ENCODE measurements at regions not wholly inside any gene's neighbourhood (a gene's known extent, or its start where the extent isn't known, plus 50 kb on each side); places are given as distances from the start of the nearest gene placed in this dataset.

- H3K27me3 ChIP-seq (ENCODE audit: control insufficient read depth in 4 of 4, insufficient read depth in 4 of 4, low read length in 3 of 4): peaks cover 0 to 3% (median 2%) of the 10 kb centered on the region in 4 donors
- no peak overlapping the region for H3K4me3 ChIP-seq (ENCODE audit: low read depth in 1 of 3, low read length in 3 of 3)
- no peak for DNase-seq (ENCODE audit: low spot score)
- TF ChIP-seq, protein P1, sequence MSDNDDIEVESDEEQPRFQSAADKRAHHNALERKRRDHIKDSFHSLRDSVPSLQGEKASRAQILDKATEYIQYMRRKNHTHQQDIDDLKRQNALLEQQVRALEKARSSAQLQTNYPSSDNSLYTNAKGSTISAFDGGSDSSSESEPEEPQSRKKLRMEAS (IDR thresholded peaks at IDR 0.05): no peak
- no peaks in the 10 kb centered on the region for H3K9me3 ChIP-seq (ENCODE audit: control insufficient read depth in 4 of 4, low read length in 3 of 4)
- no peaks in the 10 kb centered on the region for H3K4me1 ChIP-seq (ENCODE audit: control insufficient read depth in 4 of 4, insufficient read depth in 4 of 4, low read length in 3 of 4)
- WGBS: 71% methylated on average over 8 of the region's 8 CpGs
- H3K9ac ChIP-seq (ENCODE audit: low read depth in 1 of 2, low read length in 2 of 2): no peak overlapping the region
- no peak overlapping the region for H3K27ac ChIP-seq (ENCODE audit: low read depth in 1 of 2, low read length in 2 of 2)
- no peaks in the 10 kb centered on the region for H3K36me3 ChIP-seq (ENCODE audit: control insufficient read depth in 4 of 4, insufficient read depth in 3 of 4, low read depth in 1 of 4, low read length in 3 of 4)
These were observed 236.7 kb downstream of the PAX1 start for GRCh38 chr20:21941941-21942805.

DNA sequence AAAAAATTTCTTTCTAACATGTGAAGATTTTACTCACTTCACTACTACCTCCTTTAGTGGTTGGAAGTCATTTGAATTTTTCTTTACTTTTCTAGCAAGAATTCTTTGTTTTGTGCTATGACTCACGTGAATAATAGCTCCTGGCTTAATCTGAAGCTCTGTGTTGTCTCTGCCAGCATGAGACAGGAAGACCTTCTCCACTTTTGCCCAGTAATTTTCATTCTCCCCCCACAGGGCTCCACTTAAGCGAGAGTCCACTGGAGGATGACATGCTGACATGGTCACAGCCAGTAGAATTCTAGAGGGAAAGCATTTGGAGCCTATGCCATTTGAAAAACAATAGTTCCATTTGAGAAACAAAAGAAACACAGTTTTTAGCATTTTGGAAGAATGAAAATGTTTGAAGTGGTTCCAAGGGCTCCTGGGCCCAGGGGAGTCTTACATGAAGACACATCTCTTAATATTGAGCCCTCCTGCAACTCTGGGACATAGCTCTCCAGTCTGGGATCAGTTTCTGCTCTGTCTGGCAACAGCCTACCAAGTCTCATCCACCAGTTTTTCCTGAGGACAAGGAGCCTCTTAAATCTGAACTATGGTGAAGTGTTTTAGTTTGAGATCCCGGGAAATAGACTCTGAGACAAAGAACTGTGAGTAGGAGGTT, 231.4 kb downstream of the PAX1 start:
- Histone ChIP-seq H3K27ac (ENCODE audit: low read depth in 1 of 2, low read length in 2 of 2) (no peak overlapping the region), H3K9me3 (ENCODE audit: control insufficient read depth in 4 of 4, low read length in 3 of 4) (no peaks in the 10 kb centered on the region), H3K36me3 (ENCODE audit: control insufficient read depth in 4 of 4, insufficient read depth in 3 of 4, low read depth in 1 of 4, low read length in 3 of 4) (no peaks in the 10 kb centered on the region), H3K4me1 (ENCODE audit: control insufficient read depth in 4 of 4, insufficient read depth in 4 of 4, low read length in 3 of 4) (no peaks in the 10 kb centered on the region), H3K27me3 (ENCODE audit: control insufficient read depth in 4 of 4, insufficient read depth in 4 of 4, low read length in 3 of 4) (peaks cover 0 to 3% (median 2%) of the 10 kb centered on the region in 4 donors), H3K9ac (ENCODE audit: low read depth in 1 of 2, low read length in 2 of 2) (no peak overlapping the region), H3K4me3 (ENCODE audit: low read depth in 1 of 3, low read length in 3 of 3) (no peak overlapping the region)
- TF ChIP-seq, protein P1 (IDR thresholded peaks at IDR 0.05): no peak
- TF ChIP-seq HNF4A (conservative IDR thresholded peaks at IDR 0.05) (no peak), NR2F2 (IDR thresholded peaks at IDR 0.05) (no peak), FOXA1 (IDR thresholded peaks at IDR 0.05) (no peak), RAD21 (IDR thresholded peaks at IDR 0.05) (no peak), ZBTB33 (IDR thresholded peaks at IDR 0.05) (no peak), TAF1 (conservative IDR thresholded peaks at IDR 0.05) (no peak), ATF3 (IDR thresholded peaks at IDR 0.05) (no peak), FOXA2 (IDR thresholded peaks at IDR 0.05) (no peak), YY1 (IDR thresholded peaks at IDR 0.05) (no peak), EGR1 (IDR thresholded peaks at IDR 0.05; ENCODE audit: low read depth in 2 of 2) (no peak), RXRA (IDR thresholded peaks at IDR 0.05) (no peak), HNF4G (IDR thresholded peaks at IDR 0.05) (no peak), GABPA (IDR thresholded peaks at IDR 0.05 in 1 of 2, conservative IDR thresholded peaks at IDR 0.05 in 1 of 2) (no peak), JUND (IDR thresholded peaks at IDR 0.05) (no peak), SP1 (IDR thresholded peaks at IDR 0.05) (no peak)
- TF ChIP-seq, protein P2, sequence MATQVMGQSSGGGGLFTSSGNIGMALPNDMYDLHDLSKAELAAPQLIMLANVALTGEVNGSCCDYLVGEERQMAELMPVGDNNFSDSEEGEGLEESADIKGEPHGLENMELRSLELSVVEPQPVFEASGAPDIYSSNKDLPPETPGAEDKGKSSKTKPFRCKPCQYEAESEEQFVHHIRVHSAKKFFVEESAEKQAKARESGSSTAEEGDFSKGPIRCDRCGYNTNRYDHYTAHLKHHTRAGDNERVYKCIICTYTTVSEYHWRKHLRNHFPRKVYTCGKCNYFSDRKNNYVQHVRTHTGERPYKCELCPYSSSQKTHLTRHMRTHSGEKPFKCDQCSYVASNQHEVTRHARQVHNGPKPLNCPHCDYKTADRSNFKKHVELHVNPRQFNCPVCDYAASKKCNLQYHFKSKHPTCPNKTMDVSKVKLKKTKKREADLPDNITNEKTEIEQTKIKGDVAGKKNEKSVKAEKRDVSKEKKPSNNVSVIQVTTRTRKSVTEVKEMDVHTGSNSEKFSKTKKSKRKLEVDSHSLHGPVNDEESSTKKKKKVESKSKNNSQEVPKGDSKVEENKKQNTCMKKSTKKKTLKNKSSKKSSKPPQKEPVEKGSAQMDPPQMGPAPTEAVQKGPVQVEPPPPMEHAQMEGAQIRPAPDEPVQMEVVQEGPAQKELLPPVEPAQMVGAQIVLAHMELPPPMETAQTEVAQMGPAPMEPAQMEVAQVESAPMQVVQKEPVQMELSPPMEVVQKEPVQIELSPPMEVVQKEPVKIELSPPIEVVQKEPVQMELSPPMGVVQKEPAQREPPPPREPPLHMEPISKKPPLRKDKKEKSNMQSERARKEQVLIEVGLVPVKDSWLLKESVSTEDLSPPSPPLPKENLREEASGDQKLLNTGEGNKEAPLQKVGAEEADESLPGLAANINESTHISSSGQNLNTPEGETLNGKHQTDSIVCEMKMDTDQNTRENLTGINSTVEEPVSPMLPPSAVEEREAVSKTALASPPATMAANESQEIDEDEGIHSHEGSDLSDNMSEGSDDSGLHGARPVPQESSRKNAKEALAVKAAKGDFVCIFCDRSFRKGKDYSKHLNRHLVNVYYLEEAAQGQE (IDR thresholded peaks at IDR 0.05): no peak
- TF ChIP-seq, protein P3, sequence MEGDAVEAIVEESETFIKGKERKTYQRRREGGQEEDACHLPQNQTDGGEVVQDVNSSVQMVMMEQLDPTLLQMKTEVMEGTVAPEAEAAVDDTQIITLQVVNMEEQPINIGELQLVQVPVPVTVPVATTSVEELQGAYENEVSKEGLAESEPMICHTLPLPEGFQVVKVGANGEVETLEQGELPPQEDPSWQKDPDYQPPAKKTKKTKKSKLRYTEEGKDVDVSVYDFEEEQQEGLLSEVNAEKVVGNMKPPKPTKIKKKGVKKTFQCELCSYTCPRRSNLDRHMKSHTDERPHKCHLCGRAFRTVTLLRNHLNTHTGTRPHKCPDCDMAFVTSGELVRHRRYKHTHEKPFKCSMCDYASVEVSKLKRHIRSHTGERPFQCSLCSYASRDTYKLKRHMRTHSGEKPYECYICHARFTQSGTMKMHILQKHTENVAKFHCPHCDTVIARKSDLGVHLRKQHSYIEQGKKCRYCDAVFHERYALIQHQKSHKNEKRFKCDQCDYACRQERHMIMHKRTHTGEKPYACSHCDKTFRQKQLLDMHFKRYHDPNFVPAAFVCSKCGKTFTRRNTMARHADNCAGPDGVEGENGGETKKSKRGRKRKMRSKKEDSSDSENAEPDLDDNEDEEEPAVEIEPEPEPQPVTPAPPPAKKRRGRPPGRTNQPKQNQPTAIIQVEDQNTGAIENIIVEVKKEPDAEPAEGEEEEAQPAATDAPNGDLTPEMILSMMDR (IDR thresholded peaks at IDR 0.05; ENCODE audit: low read depth, low read length, missing input control): no peak
- no peak for DNase-seq (ENCODE audit: low spot score)
- WGBS: 54% methylated on average over 3 of the region's 3 CpGs

Data from liver (tissue), 8 donors.